GM18508 (cell line): ENCODE measurements at regions not wholly inside any gene's neighbourhood (a gene's known extent, or its start where the extent isn't known, plus 50 kb on each side); places are given as distances from the start of the nearest gene placed in this dataset.
"Not testable (repeated sequence)": the region's sequence is repeated elsewhere in the genome, so short reads cannot be mapped to it uniquely, and the experiment has no call there.

ENCODE experiments used
- ATAC-seq: cut with Tn5 transposase; IDR thresholded peaks from one replicate; pipeline ENCODE4 v1.9.1; 2021; ENCODE audit warnings: moderate number of reproducible peaks; ENCODE audit not compliant: insufficient read depth, unreplicated experiment

DNA sequence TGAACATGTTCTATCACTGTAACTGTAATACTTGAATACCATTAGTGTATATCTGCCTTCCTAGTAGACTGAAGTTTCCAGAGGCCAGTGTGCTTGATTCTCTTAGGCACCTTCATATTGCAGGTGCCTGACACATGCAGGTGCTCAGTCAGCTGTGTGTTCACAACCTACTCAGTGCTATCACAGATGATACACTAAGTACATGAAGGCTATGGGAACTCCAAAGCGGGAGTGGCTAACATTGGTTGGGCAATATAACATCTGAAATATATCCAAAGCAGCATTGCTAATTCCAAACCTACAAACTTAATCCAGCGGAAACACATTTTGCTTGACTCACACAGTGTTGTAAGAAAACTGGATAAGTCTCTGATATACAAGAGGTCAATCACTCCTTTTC is 539.3 kb upstream of the ISX start:
- no peak for ATAC-seq

DNA sequence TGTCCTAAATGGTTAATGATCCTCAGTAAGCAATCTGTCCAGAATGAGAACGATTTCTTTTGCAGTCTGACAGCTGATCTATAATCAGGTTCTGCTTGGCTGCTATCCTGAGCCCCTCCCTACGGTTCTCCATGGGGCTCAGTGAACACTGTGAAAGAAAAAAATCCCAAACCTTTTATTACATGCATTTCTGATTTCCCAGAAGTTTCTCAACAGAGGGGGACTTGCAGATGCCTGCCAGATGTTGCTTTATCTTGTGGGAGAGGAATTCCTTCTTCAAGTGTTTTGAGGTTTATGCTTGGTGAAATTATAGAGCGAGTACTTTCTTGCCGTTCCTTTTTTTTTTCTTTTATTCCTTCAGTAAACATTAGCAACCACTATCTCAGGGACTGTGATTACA is 531.9 kb upstream of the ISX start:
- ATAC-seq: no peak

DNA sequence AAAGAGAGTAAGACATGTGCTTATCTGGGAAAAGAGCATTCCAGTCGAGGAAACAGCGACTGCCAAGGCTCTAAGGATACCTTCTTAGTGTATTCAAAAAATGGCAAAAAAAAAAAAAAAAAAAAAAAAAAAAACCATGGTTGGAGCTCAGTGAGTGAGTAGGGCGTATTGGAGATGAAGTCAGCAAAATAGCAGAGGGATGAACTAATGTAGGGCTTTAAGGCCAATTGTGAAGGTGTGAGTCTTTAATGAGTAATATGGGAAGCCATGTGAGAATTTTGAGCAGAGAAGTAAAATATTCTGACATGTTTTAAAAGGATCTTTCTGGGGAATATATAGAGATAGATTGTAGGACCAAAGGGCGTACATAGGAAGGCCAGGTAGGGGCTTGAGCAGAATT is 498.6 kb upstream of the ISX start:
- ATAC-seq: no peak

DNA sequence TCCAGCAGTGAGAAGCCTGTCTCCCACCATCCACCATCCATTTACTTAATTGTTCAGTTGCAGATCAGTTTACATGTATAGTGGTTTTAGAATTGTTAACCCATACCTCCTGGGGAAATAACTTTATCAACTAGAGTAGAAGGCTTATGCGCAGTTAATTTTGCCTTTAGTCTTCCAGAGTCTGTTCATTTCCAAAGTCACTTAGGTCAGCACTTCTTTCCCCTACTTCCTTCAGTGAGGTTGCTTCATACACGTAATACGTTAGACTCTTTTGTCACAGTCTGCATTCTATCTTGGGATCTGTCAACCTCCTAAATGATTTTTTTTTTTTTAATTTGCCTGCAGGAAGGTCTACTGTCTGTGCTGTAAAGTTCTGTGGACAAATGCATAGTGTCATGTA is 495.6 kb upstream of the ISX start:
- no peak for ATAC-seq

DNA sequence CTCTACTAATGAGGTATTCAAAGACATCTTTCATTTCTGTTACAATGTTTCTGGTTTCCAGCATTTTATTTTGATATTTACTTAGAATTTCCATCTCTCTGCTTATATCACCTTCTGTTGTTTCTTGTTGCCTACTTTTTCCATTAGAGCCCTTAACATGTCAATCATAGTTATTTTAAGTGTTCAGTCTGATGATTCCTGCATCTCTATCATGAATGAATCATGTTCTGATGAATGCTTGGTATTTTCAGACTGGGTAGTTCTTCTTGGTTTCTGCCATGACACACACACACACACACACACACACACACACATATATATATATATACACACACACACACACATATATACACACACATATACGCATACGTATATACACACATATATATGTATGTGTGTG is 486.4 kb upstream of the ISX start:
- no peak for ATAC-seq

DNA sequence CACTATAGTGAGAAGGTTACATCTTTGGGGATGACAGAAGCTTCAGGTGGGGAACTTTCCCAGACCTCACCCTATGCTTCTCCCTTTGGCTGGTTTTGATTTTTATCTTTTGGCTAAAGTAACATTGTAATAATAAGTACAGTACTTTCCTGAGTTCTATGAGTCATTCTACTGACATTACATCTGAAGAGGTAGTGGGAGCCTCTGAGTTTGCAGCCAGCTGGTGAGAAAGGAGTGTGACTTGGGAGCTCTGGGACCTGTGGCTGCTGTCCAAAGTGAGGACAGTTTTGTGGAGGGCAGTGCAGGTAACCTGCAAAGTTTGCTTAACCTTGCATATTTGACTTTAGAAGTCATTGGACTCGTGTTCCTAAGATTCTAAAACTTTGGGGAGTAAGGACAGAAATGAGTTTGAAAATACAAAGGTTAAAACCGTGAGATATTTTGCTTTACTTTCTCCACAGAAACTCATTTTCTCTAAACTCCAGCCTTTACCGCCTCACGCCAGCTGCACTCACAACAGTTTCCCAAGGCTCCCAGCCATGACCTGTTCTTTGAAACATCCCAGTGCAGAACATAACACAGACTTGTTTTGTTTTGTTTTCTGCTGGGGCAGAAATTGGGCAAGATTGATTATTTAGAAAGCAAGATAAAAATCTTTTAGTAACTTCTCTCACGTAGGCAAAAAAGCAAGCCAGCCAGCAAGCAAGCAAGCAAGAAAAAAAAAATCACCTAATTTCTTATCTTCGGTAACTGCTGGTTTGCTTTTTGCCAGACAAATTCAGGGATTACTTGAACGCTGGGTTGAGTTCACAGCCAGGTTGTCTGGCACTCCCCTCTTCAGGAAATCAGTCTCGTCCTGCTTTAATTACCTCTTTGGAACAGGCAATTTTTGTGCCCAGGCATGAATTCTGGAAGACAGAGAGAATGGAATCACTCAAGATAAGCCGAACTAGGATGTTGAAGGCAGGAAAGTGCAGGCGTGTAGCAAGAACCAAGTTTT is 478.3 kb upstream of the ISX start:
- ATAC-seq: no peak

DNA sequence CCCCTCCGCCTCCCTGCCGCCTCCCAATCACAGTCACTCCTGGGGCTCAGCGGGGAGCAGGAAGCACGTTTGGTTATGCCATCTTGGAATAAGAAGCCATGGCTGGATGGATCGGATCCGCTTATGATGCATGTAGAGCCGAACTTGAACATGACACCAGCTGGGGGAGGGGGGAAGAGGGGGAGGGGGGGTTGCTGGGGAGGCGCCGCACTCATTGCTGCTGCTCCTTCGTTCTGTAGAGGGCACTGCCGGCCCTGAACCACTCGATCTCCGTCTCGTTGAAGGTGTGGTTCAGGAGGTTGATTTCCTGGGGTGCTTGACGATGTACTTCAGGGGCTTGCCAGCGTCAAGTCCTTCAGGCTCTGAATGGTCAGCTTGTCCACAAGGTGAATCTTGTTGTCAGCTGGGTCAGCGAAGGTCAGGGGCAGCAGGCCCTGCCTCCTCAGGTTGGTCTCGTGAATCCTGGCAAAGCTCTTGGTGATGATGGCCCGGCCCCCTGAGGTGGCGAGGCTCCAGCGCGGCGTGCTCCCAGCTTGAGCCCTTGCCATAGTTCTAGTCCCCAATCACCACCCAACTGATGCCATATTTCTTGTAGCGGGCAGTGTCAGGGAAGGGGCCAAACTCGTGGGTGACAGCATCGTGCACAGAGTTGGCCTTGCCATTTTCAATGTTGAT is 476.9 kb upstream of the ISX start:
- ATAC-seq: no peak

DNA sequence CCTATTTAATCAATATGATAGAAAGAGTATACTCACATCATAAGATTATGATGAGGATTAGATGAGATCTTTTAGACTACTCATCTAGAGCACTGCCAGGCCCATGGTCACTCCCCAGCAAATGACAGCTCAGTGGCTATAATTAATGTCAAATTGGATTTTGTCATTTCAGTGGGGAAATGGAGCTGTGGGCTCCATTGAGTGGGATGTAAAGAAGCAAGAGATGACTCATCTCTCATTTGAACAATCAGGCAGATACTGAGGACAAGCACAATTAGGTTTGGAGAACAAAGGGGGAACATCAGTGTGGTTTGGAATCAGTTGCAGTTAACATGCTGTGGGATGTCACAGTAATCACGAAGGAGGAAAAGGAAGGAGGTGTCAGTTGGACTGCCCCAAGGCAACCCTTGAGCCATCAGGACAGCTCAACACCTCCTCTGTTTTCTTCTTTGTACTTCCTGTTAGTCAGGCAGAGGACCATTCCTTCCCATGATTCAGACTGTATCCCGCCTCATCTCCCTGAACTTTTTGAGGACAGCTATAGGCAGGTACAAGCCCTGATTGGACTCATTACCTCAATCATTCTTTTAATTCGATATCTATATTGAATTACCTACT is 473.7 kb upstream of the ISX start:
- ATAC-seq: no peak

DNA sequence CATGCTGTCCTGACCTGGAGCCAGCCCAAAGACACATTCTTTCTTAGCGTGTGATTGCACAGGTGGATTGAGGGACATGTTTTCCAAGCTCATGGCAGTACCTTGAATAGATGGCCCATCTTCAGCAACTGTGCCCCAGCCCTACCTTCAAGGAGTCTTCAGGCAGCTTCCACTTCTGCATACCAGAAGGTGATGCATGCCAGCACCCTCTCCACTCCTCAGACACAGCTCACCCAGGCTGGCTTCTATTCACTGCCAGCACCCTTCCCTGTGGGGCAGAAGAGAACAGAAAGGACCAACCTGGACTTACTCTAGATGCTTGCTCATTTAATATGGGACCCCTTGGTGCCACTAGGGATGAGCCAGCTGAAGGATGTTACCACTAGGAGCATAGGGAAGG is 466.4 kb upstream of the ISX start:
- ATAC-seq: no peak

DNA sequence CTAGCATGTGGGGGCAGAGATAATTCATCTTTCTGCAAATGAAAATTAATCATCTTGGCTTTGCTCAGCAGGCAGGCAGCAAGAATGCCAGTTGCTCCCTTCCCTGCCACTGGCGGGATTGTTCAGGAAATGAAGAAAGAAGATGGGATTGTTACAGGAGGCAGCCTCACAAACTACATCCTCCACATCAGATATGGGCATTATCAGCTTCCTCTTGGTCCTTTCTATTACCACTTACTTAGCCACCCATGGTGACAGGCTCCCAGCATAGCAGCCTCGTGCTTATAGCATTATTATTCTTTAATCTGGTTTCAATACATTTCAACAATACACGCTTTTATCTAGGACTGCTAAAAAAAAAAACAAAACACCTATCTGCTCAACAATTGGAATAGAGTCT is 461.6 kb upstream of the ISX start:
- no peak for ATAC-seq

DNA sequence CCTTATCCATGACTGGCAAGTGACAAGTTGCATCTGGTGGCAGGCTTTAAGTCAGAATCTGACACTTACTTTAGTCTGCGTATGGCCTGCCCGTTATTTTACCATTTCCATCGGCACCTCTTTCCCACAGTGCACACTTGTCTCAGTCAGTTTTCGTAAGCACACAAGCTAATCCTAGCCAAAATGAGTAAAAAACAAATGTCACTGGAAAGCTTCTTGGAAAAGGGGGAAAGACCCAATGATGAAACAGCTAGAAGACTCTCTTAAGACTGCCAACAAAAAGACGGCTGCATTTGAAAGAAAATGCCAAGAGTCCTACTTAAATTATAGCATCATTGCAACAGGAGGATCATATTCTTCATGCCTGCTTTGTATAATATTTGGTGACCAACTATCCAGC is 457.9 kb upstream of the ISX start:
- no peak for ATAC-seq

DNA sequence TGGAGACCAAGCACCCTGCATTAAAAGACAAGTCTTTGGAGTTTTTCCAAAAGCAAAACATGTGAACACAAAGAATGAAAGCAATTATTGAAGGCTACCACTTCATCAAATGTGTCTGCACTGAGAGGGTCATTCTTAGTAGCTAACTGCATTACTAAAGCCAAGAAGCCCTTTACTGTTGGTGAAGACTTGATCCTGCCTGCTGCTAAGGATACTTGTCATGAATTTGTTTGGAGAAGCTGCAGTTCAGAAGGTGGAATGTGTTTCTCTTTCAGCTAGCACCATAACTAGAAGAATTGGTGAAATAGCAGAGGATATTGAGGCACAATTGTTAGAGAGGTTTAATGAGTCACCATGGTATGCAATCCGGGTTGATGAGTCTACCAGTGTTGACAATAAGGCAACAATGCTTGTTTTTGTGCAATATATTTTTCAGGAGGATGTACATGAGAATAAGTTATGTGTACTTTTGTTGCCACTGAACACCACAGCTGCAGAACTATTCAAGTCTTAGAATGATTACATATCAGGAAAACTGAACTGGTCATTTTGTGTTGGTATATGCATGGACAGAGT is 457.3 kb upstream of the ISX start:
- ATAC-seq: no peak

DNA sequence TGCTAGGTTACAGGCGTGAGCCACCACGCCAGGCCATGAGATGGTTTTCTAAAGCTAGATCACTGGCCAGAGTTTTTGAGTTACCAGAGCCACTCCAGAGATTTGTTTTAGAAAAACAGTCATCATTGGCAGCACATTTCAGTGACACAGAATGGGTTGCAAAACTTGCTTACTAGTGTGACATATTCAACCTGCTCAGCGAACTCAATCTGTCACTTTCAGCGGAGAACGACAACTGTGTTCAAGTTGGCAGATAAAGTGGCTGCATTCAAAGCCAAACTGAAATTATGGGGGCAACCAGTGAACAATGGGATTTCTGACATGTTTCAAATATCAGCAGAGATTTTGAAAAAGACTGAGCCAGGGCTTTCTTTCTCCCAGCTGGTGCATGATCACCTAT is 456.3 kb upstream of the ISX start:
- no peak for ATAC-seq

DNA sequence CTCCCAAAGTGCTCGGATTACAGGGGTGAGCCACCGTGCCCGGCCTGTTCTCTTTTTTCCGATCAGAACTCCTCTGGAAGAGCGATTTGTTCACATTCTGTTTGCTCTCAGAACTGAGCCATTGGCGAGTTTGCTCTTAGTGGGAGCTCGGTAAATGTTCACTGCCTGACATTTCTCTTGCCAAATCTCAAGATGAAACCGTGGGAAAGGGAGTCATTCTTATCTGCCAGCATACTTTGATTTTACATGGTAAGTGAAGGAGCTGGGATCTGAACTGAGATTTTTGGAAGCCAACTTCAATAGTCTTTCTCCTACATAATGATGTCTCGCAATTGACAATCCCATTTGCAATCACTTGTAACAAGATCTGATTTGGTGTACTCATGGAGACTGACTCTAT is 445.8 kb upstream of the ISX start:
- no peak for ATAC-seq

DNA sequence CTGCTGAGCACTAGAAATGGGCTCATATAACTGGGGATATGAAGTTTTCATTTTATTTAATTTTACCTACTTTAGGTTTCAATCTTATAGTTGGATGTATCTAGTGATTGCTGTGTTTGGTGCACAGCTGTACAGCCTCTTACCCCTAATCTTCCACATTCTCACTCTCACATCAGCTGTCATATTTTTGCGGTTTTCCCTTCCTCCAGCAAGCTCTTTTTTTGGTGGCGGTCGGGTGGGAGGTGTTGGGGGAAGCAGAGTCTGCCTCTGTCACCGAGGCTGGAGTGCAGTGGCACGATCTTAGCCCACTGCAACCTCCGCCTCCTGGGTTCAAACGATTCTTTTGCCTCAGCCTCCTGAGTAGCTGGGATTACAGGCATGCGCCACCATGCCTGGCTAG is 445.1 kb upstream of the ISX start:
- ATAC-seq: no peak

DNA sequence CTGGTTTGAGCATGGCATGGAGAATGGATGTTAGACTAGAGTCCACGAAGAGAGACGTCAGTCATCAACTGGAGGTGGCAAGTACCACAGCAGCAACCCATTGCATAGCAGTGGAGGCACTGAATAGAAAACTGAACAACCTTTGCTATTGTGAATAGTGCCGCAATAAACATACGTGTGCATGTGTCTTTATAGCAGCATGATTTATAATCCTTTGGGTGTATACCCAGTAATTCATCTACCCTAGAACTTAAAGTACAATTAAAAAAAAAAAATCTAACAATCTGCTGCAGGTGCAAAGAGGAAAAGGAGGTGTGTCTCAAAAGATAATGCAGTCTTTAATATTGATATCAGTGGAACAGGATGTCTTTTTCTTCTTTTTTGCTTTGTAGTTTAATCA is 443.4 kb upstream of the ISX start:
- no peak for ATAC-seq

DNA sequence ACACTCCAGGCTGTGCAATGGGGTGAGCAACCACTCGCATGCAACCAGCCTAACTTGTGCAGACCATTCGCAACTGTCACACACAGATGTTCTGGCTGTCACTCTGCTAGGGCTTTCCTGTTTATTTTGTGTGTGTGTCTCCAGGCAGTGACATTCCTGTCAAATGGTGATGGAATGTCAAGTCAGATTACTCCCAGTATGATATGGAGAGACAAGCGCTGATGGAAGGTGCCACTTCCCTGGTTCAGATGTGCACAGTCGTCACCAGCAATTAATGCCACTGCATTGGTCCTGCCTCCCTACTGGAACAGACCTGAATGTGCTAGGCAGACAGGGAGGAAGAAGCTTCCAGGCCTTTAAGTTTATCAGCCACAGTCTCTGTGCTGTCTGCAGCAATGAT is 442.4 kb upstream of the ISX start:
- ATAC-seq: no peak

DNA sequence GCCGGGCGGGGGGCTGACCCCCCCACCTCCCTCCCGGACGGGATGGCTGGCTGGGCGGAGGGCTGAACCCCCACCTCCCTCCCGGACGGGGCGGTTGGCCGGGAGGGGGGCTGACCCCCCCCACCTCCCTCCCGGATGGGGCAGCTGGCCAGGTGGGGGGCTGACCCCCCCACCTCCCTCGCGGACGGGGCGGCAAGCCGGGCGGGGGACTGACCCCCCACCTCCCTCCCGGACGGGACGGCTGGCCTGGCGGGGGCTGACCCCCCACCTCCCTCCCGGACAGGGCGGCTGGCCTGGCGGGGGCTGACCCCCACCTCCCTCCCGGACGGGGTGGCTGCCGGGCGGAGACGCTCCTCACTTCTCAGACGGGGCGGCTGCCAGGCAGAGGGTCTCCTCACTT is 440.1 kb upstream of the ISX start:
- not testable (repeated sequence) for ATAC-seq

DNA sequence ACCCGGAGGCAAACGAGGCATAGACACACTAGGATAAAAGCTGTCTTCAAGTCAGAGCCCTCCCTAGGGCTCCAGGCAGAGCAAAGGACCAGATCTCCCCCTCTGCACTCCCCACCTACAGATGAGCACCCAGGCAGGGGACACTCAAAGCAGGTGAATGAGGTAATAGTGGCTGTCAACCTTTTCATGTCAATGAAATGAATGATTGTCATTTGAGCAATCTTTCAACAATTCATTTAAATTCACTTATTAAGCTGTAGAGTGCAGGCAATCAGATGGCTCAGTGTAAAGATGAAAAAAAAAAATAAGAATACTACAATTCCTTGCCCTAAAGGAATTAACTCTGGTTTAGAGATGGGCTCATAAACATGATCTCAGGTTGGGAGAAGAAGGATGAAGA is 427.8 kb upstream of the ISX start:
- ATAC-seq: no peak

DNA sequence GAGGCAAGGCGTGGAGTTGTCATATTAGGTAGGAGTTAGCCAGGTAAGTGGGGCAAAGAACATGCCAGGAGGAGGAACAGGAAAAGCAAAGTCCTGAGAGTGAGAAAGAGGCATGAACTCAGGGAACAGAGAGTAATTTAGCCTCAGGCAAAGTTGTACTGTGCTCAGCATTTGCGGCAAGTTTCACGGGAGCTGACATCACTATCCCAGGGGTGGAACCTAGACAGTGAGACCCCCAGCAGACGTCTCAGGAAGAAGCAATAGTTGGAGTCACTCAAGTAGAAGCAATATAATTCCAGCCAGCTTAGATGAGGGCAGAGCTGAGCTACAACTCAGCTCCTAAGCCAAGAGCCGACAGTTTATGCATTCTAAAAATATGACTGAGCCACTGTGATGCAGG is 426.0 kb upstream of the ISX start:
- ATAC-seq: no peak

DNA sequence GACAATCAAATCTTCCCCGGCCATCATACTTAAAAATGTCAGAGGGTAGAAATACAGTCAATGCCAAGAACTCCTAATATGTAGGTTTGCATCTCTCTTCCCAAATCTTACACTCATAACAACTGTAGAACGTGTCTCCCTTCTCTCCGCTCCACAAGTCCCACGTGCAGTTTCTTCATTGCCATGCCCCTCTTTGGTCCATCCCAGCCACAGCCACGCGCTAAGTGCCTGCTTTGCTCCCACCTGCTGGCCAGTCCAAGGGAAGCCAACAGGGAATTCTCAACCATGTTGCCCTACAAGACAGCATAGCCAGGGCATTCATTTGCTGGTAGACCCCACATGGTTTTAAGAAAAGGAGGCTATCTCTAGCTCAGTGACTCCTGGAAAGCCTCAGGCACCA is 420.6 kb upstream of the ISX start:
- no peak for ATAC-seq
